LNCaP clone FGC (cell line): ENCODE measurements at regions not wholly inside any gene's neighbourhood (a gene's known extent, or its start where the extent isn't known, plus 50 kb on each side); places are given as distances from the start of the nearest gene placed in this dataset.
"Not testable (repeated sequence)": the region's sequence is repeated elsewhere in the genome, so short reads cannot be mapped to it uniquely, and the experiment has no call there.

Experiments used
- DNase-seq: peaks from one replicate; pipeline ENCODE4 v3.0.0-alpha.2; 2011; ENCODE audit warnings: low read depth
- H3K4me3 ChIP-seq: 2 replicates; pipeline ENCODE4 v1.5.1; 2011; ENCODE audit warnings: mild to moderate bottlenecking, low read depth, low read length, control low read depth
- TF ChIP-seq, protein P1 (sequence below): IDR thresholded peaks from 2 replicates; pipeline ENCODE4 v1.5.1; 2012; ENCODE audit warnings: mild to moderate bottlenecking; ENCODE audit not compliant: control insufficient read depth, insufficient read depth; ENCODE audit errors: extremely low read depth

DNA sequence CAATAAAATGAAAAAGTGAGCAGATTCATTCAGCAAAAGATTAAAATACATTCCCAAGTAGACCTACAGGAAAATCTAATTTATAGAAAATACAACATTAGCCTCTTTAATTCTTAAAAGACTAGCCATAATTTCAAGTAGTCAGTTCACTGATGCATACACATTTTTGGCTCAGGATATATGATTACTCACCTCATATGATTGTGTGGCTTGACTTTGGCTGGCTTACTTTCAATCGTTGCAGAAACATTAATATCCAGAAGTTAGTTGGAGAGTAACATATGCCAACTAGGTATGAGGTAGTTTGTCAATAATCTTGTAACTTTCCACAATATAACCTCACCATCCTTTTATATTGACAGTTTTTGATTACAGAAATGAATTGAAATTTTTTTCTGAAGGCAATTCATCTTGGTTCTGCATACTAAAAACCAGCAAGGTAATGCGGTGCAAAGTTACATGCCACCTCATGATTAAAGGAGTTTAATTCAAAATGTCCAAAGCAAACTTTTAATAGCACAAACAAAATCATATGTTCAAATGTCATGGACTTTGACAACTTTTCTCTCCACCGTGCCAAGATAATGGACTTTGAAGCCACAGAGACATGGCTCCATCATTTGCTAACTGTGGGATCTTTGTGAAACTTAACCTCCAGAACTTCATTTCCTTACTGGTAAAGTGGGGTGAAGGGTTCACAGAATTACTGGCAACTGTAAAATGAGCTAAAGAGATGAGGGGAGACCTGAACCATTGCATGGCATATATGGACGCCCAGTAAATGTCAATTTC is 76.6 kb upstream of the PAM start:
- TF ChIP-seq, protein P1, sequence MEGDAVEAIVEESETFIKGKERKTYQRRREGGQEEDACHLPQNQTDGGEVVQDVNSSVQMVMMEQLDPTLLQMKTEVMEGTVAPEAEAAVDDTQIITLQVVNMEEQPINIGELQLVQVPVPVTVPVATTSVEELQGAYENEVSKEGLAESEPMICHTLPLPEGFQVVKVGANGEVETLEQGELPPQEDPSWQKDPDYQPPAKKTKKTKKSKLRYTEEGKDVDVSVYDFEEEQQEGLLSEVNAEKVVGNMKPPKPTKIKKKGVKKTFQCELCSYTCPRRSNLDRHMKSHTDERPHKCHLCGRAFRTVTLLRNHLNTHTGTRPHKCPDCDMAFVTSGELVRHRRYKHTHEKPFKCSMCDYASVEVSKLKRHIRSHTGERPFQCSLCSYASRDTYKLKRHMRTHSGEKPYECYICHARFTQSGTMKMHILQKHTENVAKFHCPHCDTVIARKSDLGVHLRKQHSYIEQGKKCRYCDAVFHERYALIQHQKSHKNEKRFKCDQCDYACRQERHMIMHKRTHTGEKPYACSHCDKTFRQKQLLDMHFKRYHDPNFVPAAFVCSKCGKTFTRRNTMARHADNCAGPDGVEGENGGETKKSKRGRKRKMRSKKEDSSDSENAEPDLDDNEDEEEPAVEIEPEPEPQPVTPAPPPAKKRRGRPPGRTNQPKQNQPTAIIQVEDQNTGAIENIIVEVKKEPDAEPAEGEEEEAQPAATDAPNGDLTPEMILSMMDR = no peak
- DNase-seq = no peak
- H3K4me3 ChIP-seq = no peak overlapping the region

DNA sequence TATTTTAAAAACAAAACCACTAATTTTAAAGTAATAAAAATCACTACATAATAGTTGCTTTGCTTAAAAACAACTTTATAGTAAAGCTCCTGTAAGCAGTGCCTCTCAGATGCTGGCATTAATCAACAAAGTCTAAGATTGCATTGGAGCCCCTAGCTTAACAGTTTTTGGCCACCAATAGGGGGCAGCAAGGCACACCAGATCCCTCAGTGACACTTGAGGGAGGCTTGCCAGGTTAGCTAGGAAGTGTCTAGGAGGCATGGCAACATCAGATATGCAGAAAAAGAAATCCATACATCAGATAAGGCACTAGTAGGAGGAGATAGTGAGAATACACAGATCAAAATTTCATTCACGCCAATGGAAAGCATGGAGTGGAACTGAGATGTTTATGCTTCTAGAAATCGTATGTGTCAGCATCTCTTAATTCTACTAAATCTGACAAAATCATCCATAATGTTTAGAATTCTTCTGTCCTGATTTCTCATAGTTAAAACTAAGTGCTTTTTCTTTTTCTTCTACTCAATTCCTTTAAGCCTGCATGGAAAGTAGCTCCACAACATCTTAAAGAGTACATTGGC is 73.6 kb upstream of the PAM start:
- no peak overlapping the region for H3K4me3 ChIP-seq
- DNase-seq = peak; percentile 50
- TF ChIP-seq, protein P1 = peak; percentile 86

DNA sequence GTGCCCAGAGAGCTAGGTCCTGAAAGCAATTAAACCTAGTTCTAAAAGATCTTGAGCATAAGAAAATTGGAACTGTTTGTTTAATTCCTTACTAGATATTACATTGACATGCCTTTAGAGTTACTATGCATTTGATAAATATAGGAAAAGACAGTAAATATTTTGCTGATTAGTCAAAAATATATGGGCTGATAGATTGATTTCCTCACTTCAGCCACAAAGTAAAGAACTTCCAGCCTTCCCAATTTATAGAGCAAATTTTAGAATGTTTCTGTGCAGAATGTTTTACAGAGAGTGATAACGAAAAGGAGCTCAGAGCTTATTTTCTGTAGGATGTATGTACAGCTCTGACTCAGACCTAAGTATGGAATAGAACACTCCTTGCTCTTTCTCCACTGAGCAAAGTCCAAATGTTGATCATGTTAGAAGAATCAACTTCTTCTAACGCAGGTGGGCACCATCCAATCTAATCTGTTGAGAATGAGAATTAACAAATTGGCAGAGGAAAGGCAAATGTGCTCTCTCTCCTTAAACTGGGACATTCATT is 72.9 kb upstream of the PAM start:
- DNase-seq = no peak
- no peak overlapping the region for H3K4me3 ChIP-seq
- TF ChIP-seq, protein P1 = no peak

DNA sequence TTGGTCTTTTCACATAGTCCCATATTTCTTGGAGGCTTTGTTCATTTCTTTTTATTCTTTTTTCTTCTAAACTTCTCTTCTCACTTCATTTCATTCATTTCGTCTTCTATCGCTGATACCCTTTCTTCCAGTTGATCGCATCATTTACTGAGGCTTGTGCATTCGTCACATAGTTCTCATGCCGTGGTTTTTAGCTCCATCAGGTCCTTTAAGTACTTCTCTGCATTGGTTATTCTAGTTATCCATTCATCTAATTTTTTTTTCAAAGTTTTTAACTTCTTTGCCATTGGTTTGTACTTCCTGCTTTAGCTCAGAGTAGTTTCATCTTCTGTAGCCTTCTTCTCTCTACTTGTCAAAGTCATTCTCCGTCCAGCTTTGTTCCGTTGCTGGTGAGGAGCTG is 67.0 kb upstream of the PAM start:
- H3K4me3 ChIP-seq, DNase-seq: not testable (repeated sequence)

DNA sequence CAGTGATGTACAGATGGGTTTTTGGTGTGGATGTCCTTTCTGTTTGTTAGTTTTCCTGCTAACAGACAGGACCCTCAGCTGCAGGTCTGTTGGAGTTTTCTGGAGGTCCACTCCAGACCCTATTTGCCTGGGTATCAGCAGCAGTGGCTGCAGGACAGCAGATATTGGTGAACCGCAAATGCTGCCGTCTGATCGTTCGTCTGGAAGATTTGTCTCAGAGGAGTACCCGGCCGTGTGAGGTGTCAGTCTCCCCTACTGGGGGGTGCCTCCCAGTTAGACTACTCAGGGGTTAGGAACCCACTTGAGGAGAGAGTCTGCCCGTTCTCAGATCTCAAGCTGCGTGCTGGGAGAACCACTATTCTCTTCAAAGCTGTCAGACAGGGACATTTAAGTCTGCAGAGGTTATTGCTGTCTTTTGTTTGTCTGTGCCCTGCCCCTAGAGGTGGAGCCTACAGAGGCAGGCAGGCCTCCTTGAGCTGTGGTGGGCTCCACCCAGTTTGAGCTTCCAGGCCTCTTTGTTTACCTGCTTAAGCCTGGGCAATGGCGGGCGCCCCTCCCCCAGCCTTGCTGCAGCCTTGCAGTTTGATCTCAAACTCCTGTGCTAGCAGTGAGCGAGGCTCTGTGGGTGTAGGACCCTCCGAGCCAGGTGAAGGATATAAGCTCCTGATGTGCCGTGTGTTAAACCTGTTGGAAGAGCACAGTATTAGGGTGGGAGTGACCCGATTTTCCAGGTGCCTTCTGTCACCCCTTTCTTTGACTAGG is 66.3 kb upstream of the PAM start:
- H3K4me3 ChIP-seq, DNase-seq: not testable (repeated sequence)

DNA sequence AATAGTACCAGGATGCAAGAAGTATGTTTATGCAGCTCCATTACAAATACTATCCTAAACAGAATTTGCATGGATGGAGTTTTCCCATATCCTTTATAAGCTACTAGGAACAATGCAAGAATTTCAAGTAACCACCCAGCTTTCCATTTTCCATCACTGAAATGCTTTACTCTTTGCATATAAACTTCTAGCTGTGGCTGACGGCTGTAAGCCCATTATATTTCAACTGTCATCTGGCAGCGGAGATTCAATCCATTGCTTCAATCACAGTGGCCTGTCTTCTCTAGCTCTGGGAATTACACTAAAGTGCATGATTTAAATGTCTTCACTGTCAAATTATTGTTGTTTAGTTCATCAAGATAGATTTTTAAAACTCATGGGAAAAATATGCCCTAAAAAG is 64.2 kb upstream of the PAM start:
- TF ChIP-seq, protein P1 = no peak

DNA sequence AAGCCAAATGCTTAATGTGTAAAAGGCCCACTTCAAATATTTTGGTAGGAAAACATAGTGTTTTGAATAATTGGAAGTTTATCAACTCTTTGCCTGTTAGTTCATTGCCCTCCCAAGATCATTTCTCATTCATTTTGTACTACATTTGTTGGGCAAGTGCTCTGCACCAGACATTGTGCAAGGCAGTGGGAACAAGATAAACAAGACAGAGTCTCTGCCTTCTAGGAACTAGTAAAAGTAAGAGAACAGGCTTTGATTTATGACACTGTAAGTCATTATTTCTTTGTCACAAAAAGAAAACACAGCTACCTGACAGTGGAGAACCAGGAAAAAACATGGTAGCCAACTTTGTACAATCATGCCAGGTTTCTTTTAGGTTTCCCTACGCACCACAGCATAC is 63.7 kb upstream of the PAM start:
- H3K4me3 ChIP-seq = no peak overlapping the region
- TF ChIP-seq, protein P1 = no peak
- DNase-seq = no peak

More for the DNA sequence above, 64.2 kb upstream of the PAM start:
- H3K4me3 ChIP-seq = no peak overlapping the region
- no peak for DNase-seq
